Left lobe of liver (tissue), 2 donors: ENCODE measurements at regions not wholly inside any gene's neighbourhood (a gene's known extent, or its start where the extent isn't known, plus 50 kb on each side); places are given as distances from the start of the nearest gene placed in this dataset.

ENCODE experiments used
- ATAC-seq: fragments of 200-7000 bp; cut with Tn5 transposase; one replicate; pipeline ENCODE4 v1.9.1; 2020; ENCODE audit warnings: mild to moderate bottlenecking, moderate library complexity
- DNase-seq: peaks from one replicate; pipeline ENCODE4 v3.0.0-alpha.2; 2020; ENCODE audit warnings: low spot score
- donor health status: DM: no; HTN: no; CAD: no; lungs with moderate emphysema.
- donor health status: DM: no; HTN: yes; CAD: no.

- ATAC-seq (no peak), DNase-seq (no peak)
Observed at GRCh38 chr20:52515877-52516276, 324.3 kb upstream of the ZFP64 start.

DNA sequence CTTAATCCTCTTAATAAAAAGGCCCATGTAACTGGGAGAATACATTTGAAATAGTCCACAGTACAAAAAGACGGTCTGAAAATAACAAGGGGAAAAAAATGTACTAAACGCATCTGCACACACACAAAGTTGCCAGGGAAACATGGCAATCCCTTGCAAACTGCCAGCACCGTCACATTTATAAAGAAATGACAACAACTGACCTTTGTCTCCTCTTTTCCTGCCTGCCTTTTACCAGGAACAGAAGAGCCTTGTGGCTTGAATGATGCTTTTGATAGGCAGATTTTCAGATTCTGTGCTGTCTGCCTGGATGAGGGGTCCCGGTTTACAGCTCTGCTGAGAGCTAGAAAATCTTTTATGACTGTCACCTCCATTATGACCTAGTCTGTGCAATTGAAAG lies 308.6 kb upstream of the ZFP64 start:
- DNase-seq: no peak
- no peak for ATAC-seq

- no peak for ATAC-seq
- no peak for DNase-seq
Observed at GRCh38 chr20:52497731-52498130, 306.2 kb upstream of the ZFP64 start.

DNA sequence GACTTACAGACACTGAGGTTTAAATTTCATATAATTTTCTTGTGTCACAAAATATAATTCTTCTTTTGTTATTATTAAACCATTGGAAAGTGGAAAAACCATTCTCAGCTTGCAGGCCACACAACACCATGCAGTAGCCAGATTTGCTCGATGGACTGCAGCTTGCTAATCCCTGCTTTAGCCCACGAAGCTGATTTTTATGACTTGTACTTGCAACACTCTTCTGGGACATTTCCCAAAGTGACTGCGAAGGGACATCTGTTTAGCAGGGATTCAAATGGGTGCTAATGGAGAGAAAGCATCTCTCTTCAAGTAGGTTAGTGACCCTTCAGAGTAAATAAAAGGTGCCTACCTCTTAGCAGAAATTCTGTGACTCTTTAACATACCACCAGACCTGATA lies 304.6 kb upstream of the ZFP64 start:
- ATAC-seq (no peak), DNase-seq (no peak)

GRCh38 chr20:52494244-52494643 lies 302.7 kb upstream of the ZFP64 start:
- DNase-seq (no peak), ATAC-seq (no peak)

DNA sequence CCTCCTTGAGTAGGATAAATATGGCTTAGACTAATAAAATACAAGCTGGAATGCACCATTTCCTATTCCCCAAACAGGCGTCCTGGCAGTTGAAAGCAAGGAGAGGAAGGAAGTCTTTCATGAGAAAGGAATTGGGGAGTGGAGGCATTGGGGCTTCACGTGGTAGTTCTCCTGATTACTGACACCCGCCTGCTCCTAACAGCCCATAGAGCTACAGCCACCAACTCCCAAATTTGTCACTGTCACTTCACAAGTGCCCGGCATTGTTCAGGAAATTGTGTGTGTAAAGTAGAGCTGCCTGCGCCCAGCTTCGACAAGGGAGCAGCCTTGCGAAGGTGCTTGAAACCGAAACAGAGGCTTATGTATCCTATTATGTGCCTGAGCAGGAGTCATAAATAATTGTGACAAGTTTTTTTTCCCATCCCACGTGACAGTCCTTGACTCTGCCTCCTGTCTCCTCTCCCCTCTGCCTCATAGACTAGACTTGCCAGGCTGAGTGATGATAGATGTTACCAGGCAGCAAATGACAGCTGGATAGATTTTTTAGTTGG lies 301.7 kb upstream of the ZFP64 start:
- DNase-seq: no peak
- ATAC-seq: no peak

DNA sequence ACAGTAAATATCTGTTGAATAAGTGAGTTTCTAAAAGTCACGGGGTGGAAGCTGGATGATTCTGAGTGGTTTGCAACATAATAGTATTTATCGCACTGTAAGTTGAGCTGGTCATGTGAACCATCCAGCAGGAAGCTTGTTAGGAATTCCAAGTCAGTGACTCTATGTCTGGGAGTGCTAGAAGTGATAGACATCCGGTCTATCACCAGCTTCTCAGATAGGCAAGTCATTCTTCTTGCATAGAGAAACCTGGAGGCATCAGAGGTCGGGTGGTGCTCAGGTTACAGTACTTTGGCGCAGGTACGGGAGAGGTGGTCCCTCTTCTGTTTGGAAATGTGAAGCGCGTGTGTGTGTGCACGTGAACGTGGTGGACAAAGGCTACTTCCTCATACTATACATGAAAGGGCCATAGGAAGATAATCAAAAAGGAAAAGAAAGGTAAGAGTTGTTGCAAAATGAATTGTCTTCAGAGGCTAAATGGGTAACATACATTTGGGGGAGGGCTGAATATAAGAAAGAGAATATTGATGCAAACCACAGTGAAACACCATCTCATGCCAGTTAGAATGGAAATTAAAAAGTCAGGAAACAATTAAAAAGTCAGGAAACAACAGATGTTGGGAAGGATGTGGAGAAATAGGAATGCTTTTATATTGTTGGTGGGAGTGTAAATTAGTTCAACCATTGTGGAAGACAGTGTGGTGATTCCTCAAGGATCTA lies 299.3 kb upstream of the ZFP64 start:
- ATAC-seq (no peak), DNase-seq (no peak)

- DNase-seq (no peak), ATAC-seq (no peak)
Observed at GRCh38 chr20:52484438-52484837, 292.9 kb upstream of the ZFP64 start.

- DNase-seq (no peak), ATAC-seq (no peak)
Observed at GRCh38 chr20:52483382-52483781, 291.8 kb upstream of the ZFP64 start.

- ATAC-seq (no peak), DNase-seq (no peak)
Observed at GRCh38 chr20:52482044-52482443, 290.5 kb upstream of the ZFP64 start.

DNA sequence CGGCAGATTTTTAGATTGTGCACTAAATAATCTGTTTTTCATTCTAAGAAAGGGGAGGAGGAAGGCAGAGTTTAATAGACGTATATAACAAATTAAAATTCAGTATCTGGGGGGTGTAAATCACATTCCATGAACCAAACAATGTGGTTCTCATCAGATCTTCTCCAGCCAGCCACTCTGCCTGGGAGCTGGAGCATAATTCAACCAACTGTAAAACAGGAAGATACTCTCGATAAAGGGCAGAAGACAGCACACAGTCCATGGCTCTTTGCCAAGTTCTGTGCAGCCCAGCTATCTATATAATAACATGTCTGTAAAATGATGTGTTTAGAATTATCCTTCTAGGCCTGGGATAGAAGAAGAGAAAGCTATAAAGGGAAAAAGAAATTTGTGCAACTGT lies 289.9 kb upstream of the ZFP64 start:
- DNase-seq (no peak), ATAC-seq (no peak)

DNA sequence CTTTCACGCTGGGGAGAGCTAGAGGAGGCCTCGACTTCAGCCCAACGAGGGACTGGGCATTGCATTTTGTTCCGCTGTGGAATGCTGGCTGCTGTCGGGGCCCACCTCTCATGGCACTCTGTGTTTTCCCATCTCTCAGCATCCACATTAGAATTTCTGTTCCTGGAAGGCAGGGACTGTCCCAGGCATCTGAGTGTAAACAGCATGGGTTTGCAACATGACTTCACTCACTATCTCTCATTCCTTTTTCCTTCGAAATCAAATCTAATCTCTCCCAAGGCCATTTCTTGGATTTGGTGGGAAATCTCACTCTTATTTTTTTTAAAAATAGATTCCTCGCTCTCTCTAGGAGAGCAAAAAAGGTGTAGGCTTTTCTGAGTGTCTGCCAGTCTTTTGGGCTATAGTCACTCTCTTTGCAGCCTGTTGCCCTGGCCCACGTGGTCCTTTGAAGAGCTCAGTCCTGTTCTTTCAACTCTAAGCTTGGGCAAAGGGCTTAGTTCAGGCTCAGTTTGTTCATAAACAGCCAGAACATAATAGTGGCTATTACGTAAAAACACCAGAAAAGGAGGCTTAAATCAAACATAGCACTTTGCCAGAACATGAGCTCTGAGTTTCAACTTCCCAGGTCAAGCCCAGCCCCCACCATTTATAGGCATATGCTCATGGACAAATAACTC lies 284.6 kb upstream of the ZFP64 start:
- peak; percentile 64 for DNase-seq
- ATAC-seq: peak; percentile 95

GRCh38 chr20:52473186-52473585 lies 281.6 kb upstream of the ZFP64 start:
- DNase-seq: no peak

GRCh38 chr20:52470561-52470960 lies 279.0 kb upstream of the ZFP64 start:
- no peak for ATAC-seq

More at GRCh38 chr20:52473186-52473585, 281.6 kb upstream of the ZFP64 start:
- ATAC-seq: no peak

GRCh38 chr20:52469128-52469527 lies 277.5 kb upstream of the ZFP64 start:
- peak; percentile 89 for ATAC-seq
- no peak for DNase-seq

More at GRCh38 chr20:52470561-52470960, 279.0 kb upstream of the ZFP64 start:
- DNase-seq: no peak

DNA sequence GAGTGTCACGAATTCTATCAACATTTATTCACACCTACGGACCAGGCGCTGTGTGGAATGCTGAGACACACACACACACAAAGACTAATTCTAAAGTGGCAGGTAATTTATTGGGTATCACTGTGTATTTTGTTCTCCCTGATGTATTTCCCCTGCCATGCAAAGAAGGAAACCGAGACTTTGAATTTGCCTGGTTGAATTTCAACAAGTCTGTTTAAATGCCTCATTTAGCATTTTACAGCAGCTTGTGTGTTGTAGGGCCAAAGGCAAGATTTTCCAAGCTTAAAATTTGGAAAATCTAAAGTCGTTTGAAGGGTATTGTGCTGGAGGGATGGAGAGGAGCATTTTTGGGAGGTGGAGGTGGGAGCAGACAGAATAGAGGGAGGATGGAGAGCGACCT lies 274.4 kb upstream of the ZFP64 start:
- ATAC-seq (no peak), DNase-seq (no peak)

GRCh38 chr20:52461582-52461981 lies 270.0 kb upstream of the ZFP64 start:
- DNase-seq (no peak), ATAC-seq (no peak)

GRCh38 chr20:52459150-52459549 lies 267.6 kb upstream of the ZFP64 start:
- DNase-seq (no peak), ATAC-seq (no peak)

GRCh38 chr20:52457826-52458225 lies 266.2 kb upstream of the ZFP64 start:
- no peak for ATAC-seq
- no peak for DNase-seq

DNA sequence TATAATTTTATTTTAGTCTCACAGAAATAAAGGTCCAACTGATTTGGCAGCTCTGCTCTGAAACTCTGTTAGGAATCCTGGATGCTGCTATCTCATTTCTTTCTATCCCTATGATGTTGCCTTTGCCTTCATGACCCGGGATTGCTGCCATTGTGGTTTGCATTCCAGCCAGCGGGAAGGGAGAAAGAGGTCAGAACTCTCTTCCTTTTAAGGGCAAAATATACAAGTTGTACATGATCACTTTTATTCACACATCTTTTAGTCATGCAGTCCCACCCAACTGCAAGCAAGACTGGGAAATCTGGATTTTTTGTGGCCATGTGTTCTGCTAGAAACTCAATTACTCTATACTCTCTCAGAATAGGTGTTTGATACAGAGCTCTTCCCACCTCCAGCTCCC lies 263.1 kb upstream of the ZFP64 start:
- no peak for DNase-seq
- ATAC-seq: no peak

GRCh38 chr20:52448513-52449232 lies 257.1 kb upstream of the ZFP64 start:
- ATAC-seq (no peak), DNase-seq (no peak)

DNA sequence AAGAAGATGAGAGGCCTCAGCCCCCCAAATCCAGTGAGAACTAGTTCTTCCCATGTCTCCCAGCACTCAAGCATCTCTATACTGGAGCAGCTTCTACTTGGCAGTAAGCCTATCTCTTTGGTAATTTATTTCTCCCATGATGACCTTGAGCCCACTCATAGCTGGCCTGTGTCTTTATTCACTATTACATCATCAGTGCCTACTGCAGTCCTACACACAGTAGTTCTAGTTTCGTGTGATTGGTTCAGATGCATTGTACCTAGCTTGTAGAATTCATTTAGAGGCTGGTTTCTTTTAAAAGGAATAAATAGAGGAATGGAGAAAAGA lies 255.6 kb upstream of the ZFP64 start:
- DNase-seq (no peak), ATAC-seq (no peak)
